Activated naive CD4-positive, alpha-beta T cell (primary cell): ENCODE measurements at regions not wholly inside any gene's neighbourhood (a gene's known extent, or its start where the extent isn't known, plus 50 kb on each side); places are given as distances from the start of the nearest gene placed in this dataset.
"Not testable (repeated sequence)": the region's sequence is repeated elsewhere in the genome, so short reads cannot be mapped to it uniquely, and the experiment has no call there.

Experiments used
- DNase-seq, 4 experiments: peaks; one replicate each; lab custom pipeline; 2025; lab: John Stamatoyannopoulos, UW

DNA sequence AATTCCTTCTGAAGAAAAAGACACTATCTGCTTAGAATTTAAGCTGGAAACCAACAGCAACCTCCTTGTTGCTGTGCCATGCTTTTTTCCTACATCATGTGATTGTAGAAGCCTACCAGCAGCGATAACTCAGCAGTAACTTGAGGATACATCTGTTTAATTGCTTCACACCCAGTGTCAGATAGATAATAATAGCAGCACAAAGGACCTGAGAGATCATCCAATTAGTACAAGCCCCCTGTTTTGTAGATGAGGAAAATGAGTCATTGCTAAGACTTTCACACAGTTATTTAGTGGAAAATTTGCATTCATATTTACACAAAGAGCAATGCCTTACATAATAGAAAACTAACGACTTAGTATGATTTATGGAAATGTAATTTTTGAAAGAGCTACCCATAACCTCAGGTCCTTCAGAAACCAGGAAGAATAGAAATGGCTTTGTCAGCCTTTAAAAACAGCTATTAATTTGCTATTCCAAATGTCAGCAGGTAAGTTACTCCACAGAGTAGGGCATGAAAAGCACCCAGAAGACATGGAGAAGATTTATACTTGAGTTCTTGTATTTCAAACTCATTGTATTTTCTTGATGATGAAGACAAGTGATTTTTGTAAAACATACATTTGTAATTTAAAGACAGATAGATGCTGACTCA lies 93.7 kb upstream of the SGCG start:
- no peak for DNase-seq

DNA sequence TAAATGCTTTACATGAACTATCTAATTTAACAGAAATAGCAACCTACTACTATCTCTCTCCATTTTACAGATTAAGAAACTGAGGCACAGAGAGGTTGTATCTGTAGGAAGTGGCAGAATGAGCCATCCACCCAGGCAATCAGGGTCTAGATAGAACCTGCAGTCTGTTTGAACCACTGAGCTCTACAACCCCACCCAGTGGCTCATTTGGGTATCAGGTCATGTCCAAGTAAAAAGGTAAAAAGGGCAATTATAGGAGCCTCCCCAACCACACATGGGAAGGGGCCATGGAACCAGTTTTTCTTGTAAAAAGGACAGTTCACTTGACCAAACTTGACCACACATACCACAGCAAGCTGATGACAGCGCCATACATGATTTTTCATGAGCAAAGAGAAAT lies 92.9 kb upstream of the SGCG start:
- no peak for DNase-seq

DNA sequence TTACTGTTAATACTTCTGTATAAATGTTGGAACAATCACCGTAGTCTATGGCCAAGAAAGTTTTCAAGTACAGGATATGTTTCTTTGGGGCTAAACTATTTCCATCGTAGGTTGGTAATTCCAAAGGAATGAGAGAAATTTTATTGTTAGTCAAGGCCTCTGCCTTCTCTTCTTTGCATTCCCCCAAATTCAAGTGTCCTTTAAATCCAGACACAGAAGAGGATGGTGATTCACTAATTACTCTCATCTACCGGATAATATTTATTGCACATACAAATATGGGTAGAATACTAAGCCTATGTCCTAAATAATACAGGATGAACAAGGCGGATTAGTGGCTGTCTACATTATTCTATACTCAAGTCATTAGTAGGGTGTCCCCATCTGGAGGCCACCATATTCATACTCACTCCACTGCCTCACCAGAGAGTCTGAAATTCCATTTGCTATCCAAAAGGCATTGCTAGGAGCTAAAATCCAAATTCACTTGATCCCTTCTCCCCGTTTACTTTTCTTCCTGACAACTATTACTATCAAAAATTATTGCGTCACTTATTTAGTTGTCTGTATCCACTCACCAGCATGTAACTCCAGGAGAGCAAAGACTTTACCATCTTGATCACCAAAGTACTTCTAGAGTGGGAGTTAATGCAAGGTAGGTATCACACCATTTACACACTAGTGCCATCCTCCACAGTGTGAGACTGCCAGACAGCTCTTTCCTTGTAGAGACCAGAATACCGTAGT lies 82.4 kb upstream of the SGCG start:
- DNase-seq, result no peak

DNA sequence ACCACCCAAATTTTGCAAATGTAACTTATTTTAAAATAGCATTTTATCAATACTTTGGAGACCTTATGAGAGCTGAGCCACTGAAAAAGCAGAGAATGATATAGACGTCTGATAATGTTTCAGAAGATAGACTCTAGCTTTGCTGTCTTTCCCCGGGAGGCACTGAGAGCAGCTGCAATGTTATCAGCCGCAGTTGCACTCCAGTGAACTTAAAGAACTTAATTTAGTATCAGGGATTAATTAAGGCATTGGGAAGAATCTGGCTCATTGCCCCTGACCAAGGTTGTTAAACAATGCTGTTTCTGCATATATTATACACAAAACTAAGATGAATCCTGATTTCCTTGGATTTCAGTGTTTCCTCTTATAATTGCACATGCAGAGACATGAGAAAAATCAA lies 75.7 kb upstream of the SGCG start:
- DNase-seq, result no peak

DNA sequence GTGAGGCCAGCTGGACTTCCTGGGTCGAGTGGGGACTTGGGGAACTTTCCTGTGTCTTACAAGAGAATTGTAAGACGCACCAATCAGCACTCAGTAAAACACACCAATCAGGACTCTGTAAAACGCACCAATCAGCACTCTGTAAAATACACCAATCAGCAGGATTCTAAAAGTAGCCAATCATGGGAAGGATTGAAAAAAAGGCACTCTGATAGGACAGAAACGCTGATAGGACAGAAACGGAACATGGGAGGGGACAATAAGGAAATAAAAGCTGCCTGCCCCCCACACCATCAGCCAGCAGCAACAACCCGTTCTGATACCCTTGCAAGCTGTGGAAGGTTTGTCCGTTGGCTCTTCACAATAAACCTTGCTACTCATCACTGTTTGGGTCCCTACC lies 73.1 kb upstream of the SGCG start:
- no peak for DNase-seq

DNA sequence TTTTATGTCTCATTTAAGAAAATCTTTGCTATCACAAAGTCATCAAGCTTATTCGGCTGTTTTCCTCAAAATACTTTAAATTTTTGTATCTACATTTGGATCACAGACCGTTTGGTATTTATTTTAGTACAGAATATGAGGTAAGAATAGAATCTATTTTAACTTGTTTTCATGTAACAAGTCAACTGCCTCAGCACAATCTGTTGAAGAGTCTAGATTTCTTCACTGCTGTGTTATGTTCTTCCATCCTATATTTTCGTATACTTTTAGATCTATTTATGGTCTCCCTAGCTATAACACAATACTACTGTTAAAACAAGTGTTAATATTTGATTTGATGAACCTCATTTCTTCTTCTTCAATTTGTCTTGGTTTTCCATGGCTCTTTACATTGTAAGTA lies 61.6 kb upstream of the SGCG start:
- DNase-seq, result no peak

DNA sequence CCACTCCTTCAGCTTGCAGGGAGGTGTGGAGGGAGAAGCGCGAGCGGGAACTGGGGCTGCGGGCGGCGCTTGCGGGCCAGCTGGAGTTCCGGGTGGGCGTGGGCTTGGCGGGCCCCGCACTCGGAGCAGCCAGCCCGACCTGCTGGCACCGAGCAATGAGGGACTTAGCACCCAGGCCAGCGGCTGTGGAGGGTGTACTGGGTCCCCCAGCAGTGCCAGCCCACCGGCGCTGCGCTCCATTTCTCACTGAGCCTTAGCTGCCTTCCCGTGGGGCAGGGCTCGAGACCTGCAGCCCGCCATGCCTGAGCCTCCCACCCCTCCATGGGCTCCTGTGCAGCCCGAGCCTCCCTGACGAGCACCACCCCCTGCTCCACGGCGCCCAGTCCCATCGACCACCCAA lies 53.2 kb upstream of the SGCG start:
- DNase-seq, result not testable (repeated sequence)

DNA sequence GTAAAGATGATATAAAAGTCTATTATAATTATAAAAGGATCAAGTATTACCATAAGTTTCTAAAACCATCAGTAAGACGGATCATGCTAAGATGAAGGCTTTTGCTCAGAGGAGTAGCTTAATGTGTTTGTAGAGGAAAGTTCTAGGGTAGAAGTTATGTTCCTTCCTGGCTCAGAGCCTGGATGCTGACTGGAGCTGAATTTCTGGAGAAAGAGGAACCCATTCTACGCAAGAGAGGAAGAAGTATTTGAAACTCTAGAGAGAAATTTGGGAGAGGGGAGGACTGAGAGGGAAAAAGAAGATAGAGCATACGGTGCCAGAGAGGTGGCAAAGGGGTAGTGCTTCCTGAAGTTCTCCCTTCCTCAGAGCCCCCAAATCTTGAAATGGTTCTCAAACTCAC lies 51.4 kb upstream of the SGCG start:
- DNase-seq, result no peak
